ENCODE measurements at regions not wholly inside any gene's neighbourhood (a gene's known extent, or its start where the extent isn't known, plus 50 kb on each side); places are given as distances from the start of the nearest gene placed in this dataset.

- no peak for DNase-seq
Measured at GRCh38 chr20:11652128-11652527, 265.6 kb upstream of the BTBD3 start.

GRCh38 chr20:11654766-11655165 is 262.9 kb upstream of the BTBD3 start:
- DNase-seq, result no peak

GRCh38 chr20:11660673-11661072 is 257.0 kb upstream of the BTBD3 start:
- DNase-seq, result no peak

GRCh38 chr20:11671015-11671511 is 246.6 kb upstream of the BTBD3 start:
- no peak for DNase-seq

- DNase-seq, result no peak
Measured at GRCh38 chr20:11672959-11673358, 244.7 kb upstream of the BTBD3 start.

- DNase-seq, result no peak
Measured at GRCh38 chr20:11675920-11676629, 241.6 kb upstream of the BTBD3 start.

- DNase-seq, result peak; percentile 46
Measured at GRCh38 chr20:11676630-11677287, 240.9 kb upstream of the BTBD3 start.

- DNase-seq, result no peak
Measured at GRCh38 chr20:11677428-11677827, 240.3 kb upstream of the BTBD3 start.

GRCh38 chr20:11677836-11678235 is 239.9 kb upstream of the BTBD3 start:
- no peak for DNase-seq

- no peak for DNase-seq
Measured at GRCh38 chr20:11682285-11682684, 235.4 kb upstream of the BTBD3 start.

- no peak for DNase-seq
Measured at GRCh38 chr20:11686195-11686594, 231.5 kb upstream of the BTBD3 start.

GRCh38 chr20:11686820-11687543 is 230.7 kb upstream of the BTBD3 start:
- peak; percentile 14 for DNase-seq

- no peak for DNase-seq
Measured at GRCh38 chr20:11687546-11688292, 230.0 kb upstream of the BTBD3 start.

- no peak for DNase-seq
Measured at GRCh38 chr20:11689262-11689661, 228.4 kb upstream of the BTBD3 start.

GRCh38 chr20:11691766-11692165 is 225.9 kb upstream of the BTBD3 start:
- no peak for DNase-seq

GRCh38 chr20:11692567-11692966 is 225.1 kb upstream of the BTBD3 start:
- DNase-seq, result no peak

- no peak for DNase-seq
Measured at GRCh38 chr20:11694467-11694866, 223.2 kb upstream of the BTBD3 start.

- DNase-seq, result no peak
Measured at GRCh38 chr20:11697055-11697454, 220.6 kb upstream of the BTBD3 start.

- DNase-seq, result no peak
Measured at GRCh38 chr20:11697646-11698045, 220.0 kb upstream of the BTBD3 start.

- DNase-seq, result no peak
Measured at GRCh38 chr20:11698124-11698523, 219.6 kb upstream of the BTBD3 start.

- DNase-seq, result no peak
Measured at GRCh38 chr20:11700831-11701230, 216.9 kb upstream of the BTBD3 start.

- DNase-seq, result no peak
Measured at GRCh38 chr20:11702721-11703518, 214.8 kb upstream of the BTBD3 start.
